ENCODE measurements at regions not wholly inside any gene's neighbourhood (a gene's known extent, or its start where the extent isn't known, plus 50 kb on each side); places are given as distances from the start of the nearest gene placed in this dataset.

DNA sequence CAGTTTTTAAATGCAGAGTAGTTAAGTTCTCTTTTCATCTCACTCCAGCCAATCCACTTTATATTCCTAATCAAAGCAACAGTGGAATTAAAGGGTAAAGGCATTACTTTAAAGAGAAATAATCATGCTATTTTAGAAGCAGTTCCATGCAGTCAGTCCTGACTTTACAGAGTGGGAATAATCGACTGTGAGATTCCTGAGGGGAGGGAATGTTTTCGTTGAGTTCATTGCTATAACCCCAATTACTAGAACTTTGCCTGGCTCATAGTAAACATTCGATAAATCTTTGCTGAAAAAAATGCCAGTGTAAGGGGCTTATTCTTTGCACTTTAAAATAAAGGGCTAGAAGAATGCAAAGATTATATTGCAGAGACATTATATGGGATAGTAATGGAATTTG lies 127.2 kb upstream of the ASTN2 start:
- H3K9me3 Mint-ChIP-seq (ENCODE audit: unreplicated experiment) = no peaks in the 10 kb centered on the region
- intact Hi-C loops (cut with micrococcal nuclease; ENCODE audit: unreplicated experiment) = no loop called here
- Histone ChIP-seq H3K36me3 (ENCODE audit: control insufficient read depth, insufficient read depth, low read length) (no peaks in the 10 kb centered on the region), H3K4me3 (ENCODE audit: low read depth, low read length) (no peak overlapping the region), H3K4me1 (no peaks in the 10 kb centered on the region), H3K9me3 (no peaks in the 10 kb centered on the region), H3K27me3 (replicated peaks; ENCODE audit: control insufficient read depth, insufficient read depth, low read length) (no peaks in the 10 kb centered on the region)
- no peaks in the 10 kb centered on the region for H3K27me3 Mint-ChIP-seq (ENCODE audit: insufficient read depth, unreplicated experiment)
- H3K27ac Mint-ChIP-seq (ENCODE audit: unreplicated experiment) = no peak overlapping the region
- DNase-seq = no peak
- ChIA-PET POLR2A (no interaction called here), CTCF (no interaction called here)
- TF ChIP-seq, protein P1, sequence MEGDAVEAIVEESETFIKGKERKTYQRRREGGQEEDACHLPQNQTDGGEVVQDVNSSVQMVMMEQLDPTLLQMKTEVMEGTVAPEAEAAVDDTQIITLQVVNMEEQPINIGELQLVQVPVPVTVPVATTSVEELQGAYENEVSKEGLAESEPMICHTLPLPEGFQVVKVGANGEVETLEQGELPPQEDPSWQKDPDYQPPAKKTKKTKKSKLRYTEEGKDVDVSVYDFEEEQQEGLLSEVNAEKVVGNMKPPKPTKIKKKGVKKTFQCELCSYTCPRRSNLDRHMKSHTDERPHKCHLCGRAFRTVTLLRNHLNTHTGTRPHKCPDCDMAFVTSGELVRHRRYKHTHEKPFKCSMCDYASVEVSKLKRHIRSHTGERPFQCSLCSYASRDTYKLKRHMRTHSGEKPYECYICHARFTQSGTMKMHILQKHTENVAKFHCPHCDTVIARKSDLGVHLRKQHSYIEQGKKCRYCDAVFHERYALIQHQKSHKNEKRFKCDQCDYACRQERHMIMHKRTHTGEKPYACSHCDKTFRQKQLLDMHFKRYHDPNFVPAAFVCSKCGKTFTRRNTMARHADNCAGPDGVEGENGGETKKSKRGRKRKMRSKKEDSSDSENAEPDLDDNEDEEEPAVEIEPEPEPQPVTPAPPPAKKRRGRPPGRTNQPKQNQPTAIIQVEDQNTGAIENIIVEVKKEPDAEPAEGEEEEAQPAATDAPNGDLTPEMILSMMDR (IDR thresholded peaks at IDR 0.05; ENCODE audit: insufficient read depth in 1 of 2, low read depth in 1 of 2, low read length in 1 of 2, severe bottlenecking in 1 of 2, unreplicated experiment in 1 of 2) = no peak
- no peaks in the 10 kb centered on the region for H3K36me3 Mint-ChIP-seq (ENCODE audit: insufficient read depth, unreplicated experiment)
- BruUV-seq (replicated peaks) = no TSS peak
- no peak overlapping the region for H3K4me3 Mint-ChIP-seq (ENCODE audit: unreplicated experiment)
- H3K4me1 Mint-ChIP-seq (ENCODE audit: low read depth, unreplicated experiment) = no peaks in the 10 kb centered on the region

DNA sequence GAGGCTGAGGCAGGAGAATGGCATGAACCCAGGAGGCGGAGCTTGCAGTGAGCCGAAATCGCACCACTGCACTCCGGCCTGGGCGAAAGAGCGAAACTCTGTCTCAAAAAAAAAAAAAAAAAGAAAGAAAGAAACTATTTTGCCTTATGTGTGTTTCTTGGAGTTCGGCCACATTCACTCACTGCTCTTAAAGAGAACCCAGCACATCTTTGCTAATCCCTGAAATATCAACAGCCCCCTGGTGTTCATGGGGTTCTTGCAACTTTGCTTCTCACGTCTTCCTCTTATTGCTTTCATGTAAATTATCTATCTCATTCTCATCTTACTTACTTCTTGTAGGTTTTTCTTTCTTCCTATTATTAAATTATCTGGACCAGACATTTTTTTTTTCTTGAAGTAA lies 126.3 kb upstream of the ASTN2 start:
- intact Hi-C loops (cut with micrococcal nuclease; ENCODE audit: unreplicated experiment) = no loop called here
- Histone ChIP-seq H3K27me3 (replicated peaks; ENCODE audit: control insufficient read depth, insufficient read depth, low read length) (no peaks in the 10 kb centered on the region), H3K36me3 (ENCODE audit: control insufficient read depth, insufficient read depth, low read length) (no peaks in the 10 kb centered on the region), H3K4me3 (ENCODE audit: low read depth, low read length) (no peak overlapping the region), H3K4me1 (no peaks in the 10 kb centered on the region), H3K9me3 (no peaks in the 10 kb centered on the region)
- Mint-ChIP-seq H3K27me3 (ENCODE audit: insufficient read depth, unreplicated experiment) (no peaks in the 10 kb centered on the region), H3K4me1 (ENCODE audit: low read depth, unreplicated experiment) (no peaks in the 10 kb centered on the region), H3K27ac (ENCODE audit: unreplicated experiment) (no peak overlapping the region), H3K4me3 (ENCODE audit: unreplicated experiment) (no peak overlapping the region), H3K36me3 (ENCODE audit: insufficient read depth, unreplicated experiment) (no peaks in the 10 kb centered on the region), H3K9me3 (ENCODE audit: unreplicated experiment) (no peaks in the 10 kb centered on the region)
- ChIA-PET POLR2A (no interaction called here), CTCF (no interaction called here)
- no TSS peak for BruUV-seq (replicated peaks)
- DNase-seq = no peak
- TF ChIP-seq, protein P1 (IDR thresholded peaks at IDR 0.05; ENCODE audit: insufficient read depth in 1 of 2, low read depth in 1 of 2, low read length in 1 of 2, severe bottlenecking in 1 of 2, unreplicated experiment in 1 of 2) = no peak

DNA sequence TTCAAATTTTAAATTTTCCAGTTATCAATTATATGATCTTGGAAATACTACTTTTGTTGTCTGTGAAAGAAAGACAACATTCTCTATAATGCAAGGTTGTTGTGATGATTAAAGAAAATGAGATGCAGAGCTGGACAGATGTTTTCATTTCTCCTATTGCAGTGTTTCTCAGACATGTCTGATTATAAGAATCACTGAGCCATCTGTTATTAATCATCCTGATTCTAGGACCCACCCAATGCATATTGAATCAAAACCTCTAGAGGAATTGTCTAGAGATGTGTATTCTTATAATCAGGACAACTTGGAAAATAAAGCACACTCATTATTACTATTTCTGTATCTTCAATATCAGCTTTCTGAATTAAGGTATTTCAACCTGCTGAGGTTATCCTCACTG lies 121.1 kb upstream of the ASTN2 start:
- no peaks in the 10 kb centered on the region for H3K36me3 ChIP-seq (ENCODE audit: control insufficient read depth, insufficient read depth, low read length)
- TF ChIP-seq, protein P1 (IDR thresholded peaks at IDR 0.05; ENCODE audit: insufficient read depth in 1 of 2, low read depth in 1 of 2, low read length in 1 of 2, severe bottlenecking in 1 of 2, unreplicated experiment in 1 of 2) = no peak
- no peaks in the 10 kb centered on the region for H3K4me1 ChIP-seq
- no peaks in the 10 kb centered on the region for H3K9me3 ChIP-seq
- POLR2A ChIA-PET = no interaction called here
- no peaks in the 10 kb centered on the region for H3K9me3 Mint-ChIP-seq (ENCODE audit: unreplicated experiment)
- no peak overlapping the region for H3K27ac Mint-ChIP-seq (ENCODE audit: unreplicated experiment)
- DNase-seq = no peak
- no peak overlapping the region for H3K4me3 ChIP-seq (ENCODE audit: low read depth, low read length)
- CTCF ChIA-PET = interaction anchor here (1.5 kb wide), 1 partner anchor 49 kb away, joined by 19 read pairs; no protein-coding TSS in a partner anchor
- no TSS peak for BruUV-seq (replicated peaks)
- H3K36me3 Mint-ChIP-seq (ENCODE audit: insufficient read depth, unreplicated experiment) = no peaks in the 10 kb centered on the region
- H3K27me3 Mint-ChIP-seq (ENCODE audit: insufficient read depth, unreplicated experiment) = peaks cover 5% of the 10 kb centered on the region
- intact Hi-C loops (cut with micrococcal nuclease; ENCODE audit: unreplicated experiment) = loop anchor here (1.0 kb wide), 1 partner anchor 49 kb away; no protein-coding TSS in a partner anchor
- H3K27me3 ChIP-seq (replicated peaks; ENCODE audit: control insufficient read depth, insufficient read depth, low read length) = no peaks in the 10 kb centered on the region
- H3K4me3 Mint-ChIP-seq (ENCODE audit: unreplicated experiment) = no peak overlapping the region
- H3K4me1 Mint-ChIP-seq (ENCODE audit: low read depth, unreplicated experiment) = no peaks in the 10 kb centered on the region

Data from Caco-2 (cell line).